Gastroesophageal sphincter (tissue), 4 donors: ENCODE measurements at regions not wholly inside any gene's neighbourhood (a gene's known extent, or its start where the extent isn't known, plus 50 kb on each side); places are given as distances from the start of the nearest gene placed in this dataset.

ENCODE experiments used
- ATAC-seq: fragments of 150-250 bp; one replicate; pipeline ENCODE4 v1.9.1; 2016; ENCODE audit warnings: mild to moderate bottlenecking, moderate library complexity
- H3K27ac ChIP-seq, 4 donors: fragments of 200-600 bp; sonication (generic) in 3 of 4; 1 replicate in 3 of 4; 2 replicates in 1 of 4; pipeline ENCODE4 v1.5.1; 2016 to 2019
- H3K27me3 ChIP-seq: fragments of 200-600 bp; sonication (generic); one replicate; pipeline ENCODE4 v1.5.1; 2019
- H3K36me3 ChIP-seq, 2 donors: fragments of 200-600 bp; sonication (generic); one replicate each; pipeline ENCODE4 v1.5.1; 2019; ENCODE audit warnings: control low read depth in 1 of 2
- H3K4me1 ChIP-seq, 3 donors: fragments of 200-600 bp; sonication (generic); 1 replicate in 2 of 3; 2 replicates in 1 of 3; pipeline ENCODE4 v1.5.1; 2016 to 2019; ENCODE audit warnings: control low read depth in 2 of 3
- H3K4me3 ChIP-seq, 2 donors: fragments of 200-600 bp; sonication (generic); one replicate each; pipeline ENCODE4 v1.5.1; 2019; ENCODE audit warnings: mild to moderate bottlenecking in 1 of 2, moderate library complexity in 1 of 2
- H3K9me3 ChIP-seq, 3 donors: fragments of 200-600 bp; sonication (generic); one replicate each; pipeline ENCODE4 v1.5.1; 2017 to 2019; ENCODE audit warnings: control low read depth in 2 of 3
- EP300 ChIP-seq: sonication (generic); formaldehyde crosslinking; IDR thresholded peaks from one replicate; pipeline ENCODE4 v1.6.1; 2017; ENCODE audit warnings: antibody characterized with exemption, mild to moderate bottlenecking
- POLR2A ChIP-seq, 2 donors: fragments of 450-650 bp; IDR thresholded peaks; one replicate each; pipeline ENCODE4 v1.6.1; 2017; ENCODE audit warnings: antibody characterized with exemption in 2 of 2, mild to moderate bottlenecking in 2 of 2, moderate library complexity in 1 of 2
- POLR2AphosphoS5 ChIP-seq: sonication (generic); formaldehyde crosslinking; IDR thresholded peaks from one replicate; pipeline ENCODE4 v1.6.1; 2017; ENCODE audit warnings: antibody characterized with exemption
- WGBS, 2 donors: methylation state at CpG; one replicate each; pipeline ENCODE4 v1.1.5; 2018; ENCODE audit warnings: low coverage in 1 of 2; 5-methylcytosine and 5-hydroxymethylcytosine counted together
- TF ChIP-seq, protein P1 (sequence below), 4 experiments: fragments of 200-600 bp in 2 of 4; fragments of 450-650 bp in 2 of 4; sonication (generic) in 1 of 4; IDR thresholded peaks; one replicate each; pipeline ENCODE4 v1.5.1; 2017 to 2019; ENCODE audit warnings: antibody characterized with exemption in 4 of 4, mild to moderate bottlenecking in 2 of 4, moderate library complexity in 2 of 4

DNA sequence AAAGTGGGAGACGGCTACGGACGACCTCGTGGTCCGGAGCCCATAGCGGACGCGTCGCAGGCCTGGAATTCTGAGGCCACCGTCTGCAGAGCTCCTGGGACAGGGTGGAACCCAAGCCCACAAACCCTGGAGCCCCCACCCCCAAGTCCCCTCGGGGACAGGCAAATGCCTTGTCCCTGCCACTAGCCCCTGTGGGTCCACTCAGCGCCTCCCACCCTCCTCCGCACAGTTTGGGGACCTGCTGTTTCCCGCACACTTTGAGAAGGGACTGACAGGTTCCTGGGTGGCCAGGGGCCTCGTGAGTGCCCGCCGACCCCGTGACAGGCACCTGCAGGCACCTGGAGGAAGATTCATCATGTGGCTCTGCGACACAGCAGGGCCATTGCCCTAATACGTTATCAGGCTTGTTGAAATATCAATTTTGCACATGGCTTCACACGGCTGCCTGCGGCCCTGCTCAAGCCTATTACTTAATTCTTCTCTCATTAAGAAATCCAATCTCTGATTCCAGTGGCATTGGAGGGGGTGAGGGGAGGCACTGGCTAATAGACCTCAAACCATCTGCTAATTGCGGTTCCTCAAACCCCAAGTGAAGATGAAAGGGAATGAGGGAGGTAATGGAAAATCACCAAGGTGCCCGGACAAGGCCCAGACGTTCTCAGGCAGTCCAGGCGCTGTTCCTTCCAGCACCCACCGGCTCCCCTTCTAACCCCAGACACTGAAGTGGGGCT lies 672.5 kb downstream of the BRD1 start:
- peaks cover 91% of the 10 kb centered on the region for H3K27me3 ChIP-seq
- H3K36me3 ChIP-seq: no peaks in the 10 kb centered on the region
- H3K4me1 ChIP-seq: no peaks in the 10 kb centered on the region
- TF ChIP-seq EP300: no peak
- TF ChIP-seq POLR2AphosphoS5: no peak
- TF ChIP-seq POLR2A (IDR thresholded peaks at IDR 0.05): no peak
- TF ChIP-seq, protein P1, sequence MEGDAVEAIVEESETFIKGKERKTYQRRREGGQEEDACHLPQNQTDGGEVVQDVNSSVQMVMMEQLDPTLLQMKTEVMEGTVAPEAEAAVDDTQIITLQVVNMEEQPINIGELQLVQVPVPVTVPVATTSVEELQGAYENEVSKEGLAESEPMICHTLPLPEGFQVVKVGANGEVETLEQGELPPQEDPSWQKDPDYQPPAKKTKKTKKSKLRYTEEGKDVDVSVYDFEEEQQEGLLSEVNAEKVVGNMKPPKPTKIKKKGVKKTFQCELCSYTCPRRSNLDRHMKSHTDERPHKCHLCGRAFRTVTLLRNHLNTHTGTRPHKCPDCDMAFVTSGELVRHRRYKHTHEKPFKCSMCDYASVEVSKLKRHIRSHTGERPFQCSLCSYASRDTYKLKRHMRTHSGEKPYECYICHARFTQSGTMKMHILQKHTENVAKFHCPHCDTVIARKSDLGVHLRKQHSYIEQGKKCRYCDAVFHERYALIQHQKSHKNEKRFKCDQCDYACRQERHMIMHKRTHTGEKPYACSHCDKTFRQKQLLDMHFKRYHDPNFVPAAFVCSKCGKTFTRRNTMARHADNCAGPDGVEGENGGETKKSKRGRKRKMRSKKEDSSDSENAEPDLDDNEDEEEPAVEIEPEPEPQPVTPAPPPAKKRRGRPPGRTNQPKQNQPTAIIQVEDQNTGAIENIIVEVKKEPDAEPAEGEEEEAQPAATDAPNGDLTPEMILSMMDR (IDR thresholded peaks at IDR 0.05): no peak
- no peaks in the 10 kb centered on the region for H3K9me3 ChIP-seq
- ATAC-seq: no peak
- H3K4me3 ChIP-seq: no peak overlapping the region
- no peak overlapping the region for H3K27ac ChIP-seq
- 68 to 69% methylated on average over 11 to 13 of the region's 27 CpGs for WGBS, 2 donors

DNA sequence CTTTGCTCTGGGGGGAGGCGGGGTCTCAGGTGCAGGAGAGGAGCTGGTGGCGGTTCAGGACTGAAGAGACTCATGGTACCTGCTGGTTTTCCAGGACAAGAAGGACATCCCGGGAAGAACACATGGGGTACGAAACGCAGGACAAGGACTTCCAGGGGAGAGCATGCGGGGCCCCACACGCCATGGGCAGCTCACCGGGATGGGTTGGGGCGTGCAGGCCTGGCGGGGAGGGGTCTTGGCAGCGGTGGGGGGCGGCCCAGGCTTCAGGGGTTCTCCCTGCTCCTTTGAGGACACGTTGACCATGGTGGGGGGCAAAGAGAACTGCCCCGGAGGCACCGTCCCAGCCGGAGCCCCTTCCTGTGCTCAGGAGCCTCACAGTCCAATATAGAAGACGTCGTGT lies 673.2 kb downstream of the BRD1 start:
- no peaks in the 10 kb centered on the region for H3K9me3 ChIP-seq
- peaks cover 90% of the 10 kb centered on the region for H3K27me3 ChIP-seq
- no peaks in the 10 kb centered on the region for H3K4me1 ChIP-seq
- 90% methylated on average over 4 of the region's 18 CpGs; no CpG with 5 or more reads in 1 of the 2 donors for WGBS, 2 donors
- TF ChIP-seq EP300: no peak
- TF ChIP-seq POLR2A (IDR thresholded peaks at IDR 0.05): no peak
- TF ChIP-seq, protein P1 (IDR thresholded peaks at IDR 0.05): no peak
- H3K4me3 ChIP-seq: no peak overlapping the region
- no peaks in the 10 kb centered on the region for H3K36me3 ChIP-seq
- ATAC-seq: no peak
- H3K27ac ChIP-seq: no peak overlapping the region

DNA sequence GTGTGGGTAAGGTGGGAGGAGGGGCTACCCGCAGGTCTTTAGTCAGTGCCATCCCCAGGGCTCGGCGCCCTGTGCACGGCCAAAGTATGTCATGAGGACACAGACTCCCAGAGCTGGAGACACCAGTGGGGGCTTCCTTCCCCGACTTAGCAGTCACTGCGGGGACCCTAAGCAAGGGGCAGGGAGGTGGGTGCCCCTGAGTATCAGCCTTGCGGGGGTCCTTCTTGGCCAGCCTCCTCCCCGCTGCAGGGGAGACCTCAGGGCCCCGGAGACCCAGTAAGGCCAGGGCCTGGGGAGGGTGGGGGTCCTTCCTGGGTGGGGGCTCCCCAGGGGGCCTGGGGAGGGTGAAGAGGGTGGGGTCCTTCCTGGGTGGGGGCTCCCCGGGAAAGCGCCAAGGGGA lies 673.8 kb downstream of the BRD1 start:
- no peaks in the 10 kb centered on the region for H3K4me1 ChIP-seq
- no peaks in the 10 kb centered on the region for H3K9me3 ChIP-seq
- no CpG with 5 or more reads among the region's 11 CpGs for WGBS, 2 donors
- no peak for ATAC-seq
- H3K36me3 ChIP-seq: no peaks in the 10 kb centered on the region
- peaks cover 85% of the 10 kb centered on the region for H3K27me3 ChIP-seq
- H3K4me3 ChIP-seq: no peak overlapping the region
- TF ChIP-seq, protein P1 (IDR thresholded peaks at IDR 0.05): no peak
- TF ChIP-seq EP300: no peak
- TF ChIP-seq POLR2AphosphoS5: no peak
- no peak for TF ChIP-seq POLR2A (IDR thresholded peaks at IDR 0.05)
- no peak overlapping the region for H3K27ac ChIP-seq

DNA sequence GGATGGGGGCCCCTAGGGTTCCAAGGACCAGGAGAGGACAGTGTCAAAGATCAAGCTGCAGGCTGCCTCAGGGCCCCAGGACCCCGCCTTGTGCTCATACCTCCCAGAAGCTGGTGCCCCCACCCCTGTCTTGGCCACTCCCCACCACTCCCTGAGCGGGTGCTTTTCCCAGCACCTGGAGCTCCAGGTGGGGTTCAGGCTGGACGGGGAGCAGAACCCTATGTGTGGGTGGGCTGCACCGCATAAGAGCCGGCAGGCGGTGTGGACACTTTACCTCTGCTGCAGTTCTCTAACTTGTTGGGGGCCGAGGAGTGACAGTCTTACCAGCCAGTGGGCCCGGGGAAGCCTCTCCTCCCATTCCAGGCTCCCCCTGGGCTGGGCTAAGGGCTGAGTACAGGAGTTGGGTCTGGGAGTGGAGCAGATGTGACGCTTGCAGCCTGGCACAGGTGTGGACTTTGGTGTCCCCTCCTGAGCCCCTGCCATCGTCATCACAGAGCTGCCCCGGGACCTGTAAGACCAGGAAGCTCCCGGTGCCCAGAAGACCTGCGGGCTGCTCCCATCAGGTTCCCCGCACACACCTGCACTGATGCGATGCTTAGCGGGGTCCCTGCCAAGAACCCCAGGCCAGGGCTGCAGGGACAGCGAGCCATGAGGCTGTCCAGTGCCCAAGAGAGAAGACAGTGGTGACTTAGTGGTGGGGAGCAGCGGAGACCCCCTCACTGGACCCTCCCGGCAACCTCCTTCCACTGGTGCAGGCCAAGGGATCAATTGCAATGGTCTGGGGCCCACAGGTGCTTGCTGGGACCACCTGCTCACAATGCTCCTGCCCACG lies 674.5 kb downstream of the BRD1 start:
- H3K27ac ChIP-seq: no peak overlapping the region
- H3K36me3 ChIP-seq: no peaks in the 10 kb centered on the region
- no peaks in the 10 kb centered on the region for H3K4me1 ChIP-seq
- no peak for ATAC-seq
- peaks cover 84% of the 10 kb centered on the region for H3K27me3 ChIP-seq
- H3K4me3 ChIP-seq: no peak overlapping the region
- WGBS, 2 donors: 100% methylated on average over 1 of the region's 20 CpGs; no CpG with 5 or more reads in 1 of the 2 donors
- TF ChIP-seq, protein P1 (IDR thresholded peaks at IDR 0.05): no peak
- no peak for TF ChIP-seq EP300
- no peak for TF ChIP-seq POLR2A (IDR thresholded peaks at IDR 0.05)
- no peaks in the 10 kb centered on the region for H3K9me3 ChIP-seq
